Sigmoid colon (tissue), 3 donors: ENCODE measurements at regions not wholly inside any gene's neighbourhood (a gene's known extent, or its start where the extent isn't known, plus 50 kb on each side); places are given as distances from the start of the nearest gene placed in this dataset.

ENCODE experiments used
- POLR2A ChIP-seq, 2 donors: fragments of 450-650 bp; IDR thresholded peaks; one replicate each; pipeline ENCODE4 v1.6.1; 2016; ENCODE audit warnings: antibody characterized with exemption in 2 of 2, mild to moderate bottlenecking in 2 of 2, moderate library complexity in 2 of 2
- TF ChIP-seq, protein P1 (sequence below), 4 experiments: fragments of 450-650 bp in 3 of 4; fragments of 200-600 bp in 1 of 4; IDR thresholded peaks; one replicate each; pipeline ENCODE4 v1.5.1; 2016 to 2019; ENCODE audit warnings: antibody characterized with exemption in 4 of 4, mild to moderate bottlenecking in 3 of 4, moderate library complexity in 2 of 4

DNA sequence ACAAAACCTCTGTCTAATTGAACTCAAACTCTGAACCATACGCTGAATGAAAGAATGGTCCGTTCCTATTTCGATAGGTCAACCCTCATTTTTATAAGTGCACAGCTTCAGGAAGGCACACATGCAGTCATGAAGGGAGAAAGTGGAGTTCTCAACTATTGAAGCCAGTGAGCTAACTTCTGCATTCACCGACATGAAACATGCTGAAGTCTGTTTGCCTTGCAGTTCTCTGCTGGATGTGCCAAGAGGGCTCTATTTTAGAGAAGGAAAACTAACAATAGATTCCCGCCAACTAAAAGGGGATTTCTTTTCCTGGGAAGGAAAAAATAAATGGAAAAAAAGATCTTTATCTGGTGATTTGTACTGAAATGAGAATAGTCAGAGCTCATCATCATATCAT is 191.0 kb upstream of the PLEKHG7 start:
- TF ChIP-seq, protein P1, sequence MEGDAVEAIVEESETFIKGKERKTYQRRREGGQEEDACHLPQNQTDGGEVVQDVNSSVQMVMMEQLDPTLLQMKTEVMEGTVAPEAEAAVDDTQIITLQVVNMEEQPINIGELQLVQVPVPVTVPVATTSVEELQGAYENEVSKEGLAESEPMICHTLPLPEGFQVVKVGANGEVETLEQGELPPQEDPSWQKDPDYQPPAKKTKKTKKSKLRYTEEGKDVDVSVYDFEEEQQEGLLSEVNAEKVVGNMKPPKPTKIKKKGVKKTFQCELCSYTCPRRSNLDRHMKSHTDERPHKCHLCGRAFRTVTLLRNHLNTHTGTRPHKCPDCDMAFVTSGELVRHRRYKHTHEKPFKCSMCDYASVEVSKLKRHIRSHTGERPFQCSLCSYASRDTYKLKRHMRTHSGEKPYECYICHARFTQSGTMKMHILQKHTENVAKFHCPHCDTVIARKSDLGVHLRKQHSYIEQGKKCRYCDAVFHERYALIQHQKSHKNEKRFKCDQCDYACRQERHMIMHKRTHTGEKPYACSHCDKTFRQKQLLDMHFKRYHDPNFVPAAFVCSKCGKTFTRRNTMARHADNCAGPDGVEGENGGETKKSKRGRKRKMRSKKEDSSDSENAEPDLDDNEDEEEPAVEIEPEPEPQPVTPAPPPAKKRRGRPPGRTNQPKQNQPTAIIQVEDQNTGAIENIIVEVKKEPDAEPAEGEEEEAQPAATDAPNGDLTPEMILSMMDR (IDR thresholded peaks at IDR 0.05), result no peak
- TF ChIP-seq POLR2A (IDR thresholded peaks at IDR 0.05), result no peak
